ENCODE measurements at regions not wholly inside any gene's neighbourhood (a gene's known extent, or its start where the extent isn't known, plus 50 kb on each side); places are given as distances from the start of the nearest gene placed in this dataset.

GRCh38 chr4:92091335-92091734 is 212.4 kb upstream of the GRID2 start:
- Histone ChIP-seq H3K27ac (ENCODE audit: low read depth in 2 of 2, low read length in 1 of 2) (no peak overlapping the region), H3K9me3 (no peaks in the 10 kb centered on the region), H3K4me3 (ENCODE audit: low read depth in 2 of 2, low read length in 1 of 2) (no peak overlapping the region), H3F3A (replicated peaks; ENCODE audit: insufficient read depth) (no peaks in the 10 kb centered on the region), H3K9ac (no peak overlapping the region), H4K20me1 (ENCODE audit: insufficient read depth) (no peaks in the 10 kb centered on the region), H3K4me2 (no peak overlapping the region), H3K9me2 (no peaks in the 10 kb centered on the region), H3K36me3 (replicated peaks in 1 of 2; ENCODE audit: control insufficient read depth in 1 of 2, insufficient read depth in 2 of 2, low read length in 1 of 2) (no peaks in the 10 kb centered on the region), H2AFZ (ENCODE audit: low read depth) (peak overlapping the region; percentile 44; the same call in 1 of the 2 replicates), H3K79me2 (ENCODE audit: insufficient read depth) (no peaks in the 10 kb centered on the region), H3K27me3 (ENCODE audit: insufficient read depth) (no peaks in the 10 kb centered on the region), H3K4me1 (ENCODE audit: control insufficient read depth in 1 of 2, insufficient read depth in 2 of 2, low read depth in 1 of 2, low read length in 1 of 2) (no peaks in the 10 kb centered on the region)
- DNase-seq, result no peak
- ChIA-PET CTCF (no interaction called here), POLR2A (no interaction called here)
- TF ChIP-seq RAD21 (IDR thresholded peaks at IDR 0.05; ENCODE audit: low read length), result peak; percentile 21; the same call in 1 of the 2 replicates
- no peak for TF ChIP-seq EP300 (IDR thresholded peaks at IDR 0.05; ENCODE audit: borderline replicate concordance in 1 of 2, low read depth in 1 of 2, low read length in 1 of 2)
- no peak for TF ChIP-seq MXI1 (IDR thresholded peaks at IDR 0.05; ENCODE audit: low read depth, low read length)
- TF ChIP-seq SMC3 (IDR thresholded peaks at IDR 0.05; ENCODE audit: low read depth, low read length), result 0 out of 2 replicates have a peak, but pooled peaks have one; percentile 24
- TF ChIP-seq CTCF (IDR thresholded peaks at IDR 0.05), result peak; percentile 45
- WGBS (ENCODE audit: low lambda C conversion rate), result 51% methylated on average over 6 of the region's 6 CpGs

GRCh38 chr4:92099861-92100260 is 203.9 kb upstream of the GRID2 start:
- Histone ChIP-seq H3K27me3 (ENCODE audit: insufficient read depth) (no peaks in the 10 kb centered on the region), H3K9ac (no peak overlapping the region), H3F3A (replicated peaks; ENCODE audit: insufficient read depth) (no peaks in the 10 kb centered on the region), H3K79me2 (ENCODE audit: insufficient read depth) (no peaks in the 10 kb centered on the region), H4K20me1 (ENCODE audit: insufficient read depth) (no peaks in the 10 kb centered on the region), H2AFZ (ENCODE audit: low read depth) (0 out of 2 replicates have a peak overlapping the region, but pooled peaks have one; percentile 16), H3K4me2 (no peak overlapping the region), H3K36me3 (replicated peaks in 1 of 2; ENCODE audit: control insufficient read depth in 1 of 2, insufficient read depth in 2 of 2, low read length in 1 of 2) (no peaks in the 10 kb centered on the region), H3K9me2 (no peaks in the 10 kb centered on the region), H3K4me1 (ENCODE audit: control insufficient read depth in 1 of 2, insufficient read depth in 2 of 2, low read depth in 1 of 2, low read length in 1 of 2) (peaks cover 0 to 7% of the 10 kb centered on the region in 2 experiments; a peak in 2 of 4 replicates), H3K27ac (ENCODE audit: low read depth in 2 of 2, low read length in 1 of 2) (no peak overlapping the region), H3K4me3 (ENCODE audit: low read depth in 2 of 2, low read length in 1 of 2) (no peak overlapping the region), H3K9me3 (no peaks in the 10 kb centered on the region)
- peak; percentile 4 for DNase-seq
- POLR2A ChIA-PET, result no interaction called here
- 22% methylated on average over 2 of the region's 2 CpGs for WGBS (ENCODE audit: low lambda C conversion rate)
- TF ChIP-seq RAD21 (IDR thresholded peaks at IDR 0.05; ENCODE audit: low read length) (no peak), NRF1 (IDR thresholded peaks at IDR 0.05; ENCODE audit: low read depth, low read length) (no peak), GATA2 (CRISPR knock-in tag; IDR thresholded peaks at IDR 0.05) (peak; percentile 53), FOXM1 (IDR thresholded peaks at IDR 0.05; ENCODE audit: low read depth) (no peak), SIN3A (IDR thresholded peaks at IDR 0.05; ENCODE audit: borderline replicate concordance, low read depth, low read length) (no peak), PBX3 (IDR thresholded peaks at IDR 0.05) (no peak)
- TF ChIP-seq, protein P1, sequence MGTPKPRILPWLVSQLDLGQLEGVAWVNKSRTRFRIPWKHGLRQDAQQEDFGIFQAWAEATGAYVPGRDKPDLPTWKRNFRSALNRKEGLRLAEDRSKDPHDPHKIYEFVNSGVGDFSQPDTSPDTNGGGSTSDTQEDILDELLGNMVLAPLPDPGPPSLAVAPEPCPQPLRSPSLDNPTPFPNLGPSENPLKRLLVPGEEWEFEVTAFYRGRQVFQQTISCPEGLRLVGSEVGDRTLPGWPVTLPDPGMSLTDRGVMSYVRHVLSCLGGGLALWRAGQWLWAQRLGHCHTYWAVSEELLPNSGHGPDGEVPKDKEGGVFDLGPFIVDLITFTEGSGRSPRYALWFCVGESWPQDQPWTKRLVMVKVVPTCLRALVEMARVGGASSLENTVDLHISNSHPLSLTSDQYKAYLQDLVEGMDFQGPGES (IDR thresholded peaks at IDR 0.05; ENCODE audit: low read depth, low read length), result no peak
- CTCF ChIA-PET, result interaction anchor here (0.6 to 1.2 kb wide), 2 partner anchors 10 to 12 kb away, joined by 3 read pairs; no protein-coding TSS in a partner anchor

All from SK-N-SH (cell line).